IMR-90 (cell line): ENCODE measurements at regions not wholly inside any gene's neighbourhood (a gene's known extent, or its start where the extent isn't known, plus 50 kb on each side); places are given as distances from the start of the nearest gene placed in this dataset.

ENCODE experiments used
- ATAC-seq: fragments of 200-7000 bp; cut with Tn5 transposase; 2 replicates; pipeline ENCODE4 v1.9.1; 2020; ENCODE audit warnings: low read depth, mild to moderate bottlenecking, moderate library complexity
- BruUV-seq: library from RNA; stranded (reverse); fragments of 400-500 nt; replicated peaks from 2 replicates; lab custom pipeline; 2021; lab: Mats Ljungman, UMichigan
- CTCF ChIA-PET: fragments of 300-600 bp; formaldehyde crosslinking; extraction: SDS; loops from one replicate; lab custom pipeline; 2021; ENCODE audit warnings: antibody characterized with exemption; lab: Yijun Ruan, JAX
- POLR2A ChIA-PET: fragments of 300-600 bp; sonication (Branson Sonifier 250); formaldehyde crosslinking; loops from one replicate; lab custom pipeline; 2022; ENCODE audit warnings: antibody characterized with exemption; ENCODE audit not compliant: unreplicated experiment; lab: Charles Lee
- DNase-seq: peaks from one replicate; pipeline ENCODE4 v3.0.0; 2013
- H2AFZ ChIP-seq: replicated peaks from 2 replicates; pipeline ENCODE3; 2013; ENCODE audit warnings: low read length, mild to moderate bottlenecking; ENCODE audit not compliant: poor library complexity
- H2AK5ac ChIP-seq: 2 replicates; pipeline ENCODE4 v1.6.1; 2013; ENCODE audit warnings: low read depth, low read length, inconsistent platforms
- H2AK9ac ChIP-seq: replicated peaks from 2 replicates; pipeline ENCODE3; 2013; ENCODE audit warnings: mild to moderate bottlenecking, low read depth, low read length, moderate library complexity; ENCODE audit not compliant: poor library complexity
- H2BK120ac ChIP-seq: 2 replicates; pipeline ENCODE4 v1.6.1; 2013; ENCODE audit warnings: low read depth, low read length, inconsistent platforms
- H2BK15ac ChIP-seq: 3 replicates; pipeline ENCODE4 v1.6.1; 2013; ENCODE audit warnings: low read depth, low read length, inconsistent platforms
- H2BK20ac ChIP-seq: 2 replicates; pipeline ENCODE4 v1.6.1; 2013; ENCODE audit warnings: low read depth, mild to moderate bottlenecking, inconsistent platforms, low read length, moderate library complexity
- H2BK5ac ChIP-seq: 2 replicates; pipeline ENCODE4 v1.6.1; 2013; ENCODE audit warnings: mild to moderate bottlenecking, low read depth, low read length, inconsistent platforms; ENCODE audit not compliant: poor library complexity, severe bottlenecking
- H3K14ac ChIP-seq: replicated peaks from 2 replicates; pipeline ENCODE4 v1.6.1; 2013; ENCODE audit warnings: low read depth, low read length, inconsistent platforms
- H3K18ac ChIP-seq: 2 replicates; pipeline ENCODE4 v1.6.1; 2013; ENCODE audit warnings: low read depth, low read length, control low read depth
- H3K23ac ChIP-seq: 2 replicates; pipeline ENCODE4 v1.6.1; 2013; ENCODE audit warnings: low read depth, low read length, inconsistent platforms
- H3K27ac ChIP-seq: 2 replicates; pipeline ENCODE4 v1.5.1; 2013; ENCODE audit warnings: mild to moderate bottlenecking, control low read depth, low read length; ENCODE audit not compliant: insufficient read depth
- H3K27me3 ChIP-seq: 2 replicates; pipeline ENCODE4 v1.6.1; 2013; ENCODE audit warnings: low read length; ENCODE audit not compliant: control insufficient read depth, insufficient read depth
- H3K36me3 ChIP-seq: 2 replicates; pipeline ENCODE4 v1.6.1; 2013; ENCODE audit warnings: low read length, mixed read lengths; ENCODE audit not compliant: control insufficient read depth, insufficient read depth
- H3K4ac ChIP-seq: 2 replicates; pipeline ENCODE4 v1.6.1; 2013; ENCODE audit warnings: low read depth, low read length, inconsistent platforms
- H3K4me1 ChIP-seq: 2 replicates; pipeline ENCODE4 v1.6.1; 2013; ENCODE audit warnings: low read length, mixed read lengths; ENCODE audit not compliant: control insufficient read depth, insufficient read depth
- H3K4me2 ChIP-seq: 2 replicates; pipeline ENCODE4 v1.6.1; 2013; ENCODE audit warnings: low read depth, mild to moderate bottlenecking, control low read depth, low read length, moderate library complexity
- H3K4me3 ChIP-seq: 2 replicates; pipeline ENCODE4 v1.5.1; 2013; ENCODE audit warnings: low read depth, mild to moderate bottlenecking, control low read depth, low read length, moderate library complexity; ENCODE audit not compliant: insufficient read depth
- H3K56ac ChIP-seq: 2 replicates; pipeline ENCODE4 v1.6.1; 2013; ENCODE audit warnings: low read length, inconsistent platforms; ENCODE audit not compliant: insufficient read depth; ENCODE audit errors: extremely low read depth
- H3K79me1 ChIP-seq, 2 experiments: 2 replicates each; pipeline ENCODE4 v1.6.1; 2013; ENCODE audit warnings: low read length in 2 of 2, inconsistent platforms in 1 of 2, low read depth in 1 of 2
- H3K9ac ChIP-seq: 2 replicates; pipeline ENCODE4 v1.6.1; 2013; ENCODE audit warnings: low read depth, low read length, control low read depth
- H3K9me1 ChIP-seq: 2 replicates; pipeline ENCODE4 v1.6.1; 2013; ENCODE audit warnings: low read length, inconsistent platforms; ENCODE audit not compliant: insufficient read depth
- H3K9me3 ChIP-seq: 2 replicates; pipeline ENCODE4 v1.6.1; 2013; ENCODE audit warnings: low read length; ENCODE audit not compliant: control insufficient read depth, insufficient read depth
- H4K20me1 ChIP-seq: 2 replicates; pipeline ENCODE4 v1.6.1; 2013; ENCODE audit warnings: low read length, inconsistent platforms; ENCODE audit not compliant: insufficient read depth
- H4K5ac ChIP-seq: 2 replicates; pipeline ENCODE4 v1.6.1; 2013; ENCODE audit warnings: mild to moderate bottlenecking, low read depth, low read length, control low read depth
- H4K8ac ChIP-seq, 2 experiments: 2 replicates each; pipeline ENCODE4 v1.6.1; 2013; ENCODE audit warnings: low read depth in 2 of 2, low read length in 2 of 2, control low read depth in 1 of 2, inconsistent platforms in 1 of 2
- H4K91ac ChIP-seq: 2 replicates; pipeline ENCODE4 v1.6.1; 2013; ENCODE audit warnings: low read depth, low read length, inconsistent platforms; ENCODE audit not compliant: insufficient read depth
- BHLHE40 ChIP-seq: fragments of 150-350 bp; IDR thresholded peaks from 2 replicates; pipeline ENCODE4 v1.6.1; 2016; ENCODE audit warnings: mild to moderate bottlenecking, low read depth, low read length
- CEBPB ChIP-seq: IDR thresholded peaks from 2 replicates; pipeline ENCODE4 v1.6.1; 2012; ENCODE audit warnings: low read depth, low read length, improper control_type of control experiment
- CHD1 ChIP-seq: IDR thresholded peaks from 2 replicates; pipeline ENCODE4 v1.6.1; 2012; ENCODE audit warnings: low read depth, low read length, improper control_type of control experiment
- CTCF ChIP-seq: conservative IDR thresholded peaks from 2 replicates; pipeline ENCODE4 v1.5.1; 2012; ENCODE audit warnings: mild to moderate bottlenecking, low read depth, low read length, improper control_type of control experiment
- ELK1 ChIP-seq: fragments of 150-350 bp; IDR thresholded peaks from 2 replicates; pipeline ENCODE4 v1.6.1; 2016; ENCODE audit warnings: low read depth, mild to moderate bottlenecking, low read length, moderate library complexity, borderline replicate concordance
- FOS ChIP-seq: fragments of 150-350 bp; IDR thresholded peaks from 2 replicates; pipeline ENCODE4 v1.6.1; 2016; ENCODE audit warnings: low read depth, low read length
- MAFK ChIP-seq: IDR thresholded peaks from 2 replicates; pipeline ENCODE4 v1.6.1; 2012; ENCODE audit warnings: low read depth, low read length, improper control_type of control experiment
- MAZ ChIP-seq: IDR thresholded peaks from 2 replicates; pipeline ENCODE4 v1.6.1; 2012; ENCODE audit warnings: low read depth, mild to moderate bottlenecking, low read length, improper control_type of control experiment, moderate library complexity, borderline replicate concordance
- MXI1 ChIP-seq: IDR thresholded peaks from 2 replicates; pipeline ENCODE4 v1.6.1; 2012; ENCODE audit warnings: low read depth, mild to moderate bottlenecking, low read length, moderate library complexity, borderline replicate concordance
- NFE2L2 ChIP-seq: fragments of 150-350 bp; IDR thresholded peaks from 2 replicates; pipeline ENCODE4 v1.6.1; 2016; ENCODE audit warnings: low read depth, mild to moderate bottlenecking, low read length
- POLR2A ChIP-seq: IDR thresholded peaks from 2 replicates; pipeline ENCODE4 v1.6.1; 2012; ENCODE audit warnings: mild to moderate bottlenecking, low read depth, low read length
- RAD21 ChIP-seq: IDR thresholded peaks from 2 replicates; pipeline ENCODE4 v1.6.1; 2012; ENCODE audit warnings: low read length, improper control_type of control experiment
- RCOR1 ChIP-seq: IDR thresholded peaks from 2 replicates; pipeline ENCODE4 v1.6.1; 2012; ENCODE audit warnings: mild to moderate bottlenecking, low read length, improper control_type of control experiment; ENCODE audit not compliant: insufficient replicate concordance
- RFX5 ChIP-seq: IDR thresholded peaks from 2 replicates; pipeline ENCODE4 v1.8.0; 2012; ENCODE audit warnings: low read depth, mild to moderate bottlenecking, low read length, moderate library complexity
- SMC3 ChIP-seq: fragments of 150-350 bp; IDR thresholded peaks from 2 replicates; pipeline ENCODE4 v1.6.1; 2016; ENCODE audit warnings: low read depth, mild to moderate bottlenecking, antibody characterized with exemption, low read length, moderate library complexity
- WGBS, 2 experiments: methylation state at CpG; one replicate each; pipeline versions ENCODE4 v1.1.5 to v1.1.7; 2013; ENCODE audit warnings: missing lambda C conversion rate in 2 of 2; ENCODE audit not compliant: insufficient read length in 1 of 2; ENCODE audit errors: extremely low coverage in 2 of 2; 5-methylcytosine and 5-hydroxymethylcytosine counted together
- dilution Hi-C: fragments of 300-500 bp; cut with HindIII; formaldehyde crosslinking; loops from one replicate; pipeline ENCODE4 v1.14.3; 2018; ENCODE audit warnings: low sequenced_read_pairs; ENCODE audit not compliant: unreplicated experiment
- in situ Hi-C: fragments of 300-500 bp; cut with MboI; formaldehyde crosslinking; loops from 3 replicates; pipeline ENCODE4 v1.14.3; 2019; ENCODE audit warnings: low sequenced_read_pairs, inconsistent platforms, mixed read lengths
- intact Hi-C: fragments of 100-400 bp; cut with micrococcal nuclease; formaldehyde crosslinking; loops from 2 replicates; pipeline ENCODE4 v1.10.0; 2022
- TF ChIP-seq, protein P1 (sequence below): fragments of 150-350 bp; IDR thresholded peaks from 2 replicates; pipeline ENCODE4 v1.6.1; 2017; ENCODE audit warnings: mild to moderate bottlenecking, antibody characterized with exemption, low read length, low read depth

DNA sequence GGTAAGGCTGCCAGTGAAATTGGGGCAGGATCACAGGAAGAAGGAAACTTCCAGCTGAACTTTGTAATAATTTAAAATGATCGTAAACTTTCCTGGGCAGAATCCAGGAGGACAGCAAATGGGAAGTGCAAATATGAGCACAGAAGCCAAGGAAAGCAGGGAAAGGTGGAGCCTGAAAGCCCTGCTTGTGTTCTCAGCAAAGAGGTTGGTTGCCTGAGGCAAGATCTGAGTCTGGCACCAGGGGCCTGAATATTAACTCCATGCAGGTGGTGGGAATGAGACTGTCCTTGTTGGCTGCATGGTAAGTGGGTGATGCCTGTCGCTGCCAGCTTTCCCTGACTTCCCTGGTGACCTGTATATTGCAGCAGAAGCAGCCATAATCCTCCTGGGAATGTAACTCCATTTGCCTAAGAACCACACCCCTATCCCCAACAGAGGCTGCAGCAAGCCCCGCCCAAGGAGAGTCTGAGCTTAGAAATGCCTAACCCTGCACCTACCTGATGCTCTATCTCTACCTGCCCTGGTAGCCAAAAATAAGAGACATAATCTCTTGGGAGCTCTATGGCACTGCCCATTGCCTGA, 132.0 kb upstream of the HDX start:
- in situ Hi-C loops (no loop called here), dilution Hi-C loops (no loop called here), intact Hi-C loops (no loop called here)
- Histone ChIP-seq H3K23ac (no peak overlapping the region), H3K79me1 (no peaks in the 10 kb centered on the region), H3K4me3 (no peak overlapping the region), H4K8ac (no peak overlapping the region), H4K5ac (no peak overlapping the region), H3K36me3 (no peaks in the 10 kb centered on the region), H3K4me2 (no peak overlapping the region), H2BK120ac (no peak overlapping the region), H3K4ac (no peak overlapping the region), H3K9me3 (no peaks in the 10 kb centered on the region), H2AK9ac (no peak overlapping the region), H2BK5ac (no peak overlapping the region), H3K27ac (no peak overlapping the region), H4K20me1 (no peaks in the 10 kb centered on the region), H3K56ac (no peak overlapping the region), H3K14ac (no peak overlapping the region), H3K9ac (no peak overlapping the region), H3K4me1 (no peaks in the 10 kb centered on the region), H2AK5ac (no peak overlapping the region), H3K9me1 (no peaks in the 10 kb centered on the region), H2BK20ac (no peak overlapping the region), H3K18ac (no peak overlapping the region), H2AFZ (no peak overlapping the region), H3K27me3 (no peaks in the 10 kb centered on the region), H2BK15ac (no peak overlapping the region), H4K91ac (no peak overlapping the region)
- 100% methylated on average over 1 of the region's 3 CpGs; no CpG with 5 or more reads in 1 of the 2 experiments for WGBS, 2 experiments
- BruUV-seq: no TSS peak
- CTCF ChIA-PET: no interaction called here
- DNase-seq: no peak
- ATAC-seq: no peak
- TF ChIP-seq MAZ (no peak), MXI1 (no peak), FOS (no peak), ELK1 (no peak), RFX5 (no peak), POLR2A (no peak), CEBPB (no peak), SMC3 (no peak), BHLHE40 (no peak), CHD1 (no peak), RCOR1 (no peak), CTCF (no peak), RAD21 (no peak), NFE2L2 (no peak), MAFK (no peak)
- TF ChIP-seq, protein P1, sequence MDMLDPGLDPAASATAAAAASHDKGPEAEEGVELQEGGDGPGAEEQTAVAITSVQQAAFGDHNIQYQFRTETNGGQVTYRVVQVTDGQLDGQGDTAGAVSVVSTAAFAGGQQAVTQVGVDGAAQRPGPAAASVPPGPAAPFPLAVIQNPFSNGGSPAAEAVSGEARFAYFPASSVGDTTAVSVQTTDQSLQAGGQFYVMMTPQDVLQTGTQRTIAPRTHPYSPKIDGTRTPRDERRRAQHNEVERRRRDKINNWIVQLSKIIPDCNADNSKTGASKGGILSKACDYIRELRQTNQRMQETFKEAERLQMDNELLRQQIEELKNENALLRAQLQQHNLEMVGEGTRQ: no peak
- POLR2A ChIA-PET: no interaction called here
